Skin of body (tissue), 1 donor: ENCODE measurements at regions not wholly inside any gene's neighbourhood (a gene's known extent, or its start where the extent isn't known, plus 50 kb on each side); places are given as distances from the start of the nearest gene placed in this dataset.

Experiments used
- DNase-seq: peaks from one replicate; lab custom pipeline; 2025; lab: John Stamatoyannopoulos, UW

DNA sequence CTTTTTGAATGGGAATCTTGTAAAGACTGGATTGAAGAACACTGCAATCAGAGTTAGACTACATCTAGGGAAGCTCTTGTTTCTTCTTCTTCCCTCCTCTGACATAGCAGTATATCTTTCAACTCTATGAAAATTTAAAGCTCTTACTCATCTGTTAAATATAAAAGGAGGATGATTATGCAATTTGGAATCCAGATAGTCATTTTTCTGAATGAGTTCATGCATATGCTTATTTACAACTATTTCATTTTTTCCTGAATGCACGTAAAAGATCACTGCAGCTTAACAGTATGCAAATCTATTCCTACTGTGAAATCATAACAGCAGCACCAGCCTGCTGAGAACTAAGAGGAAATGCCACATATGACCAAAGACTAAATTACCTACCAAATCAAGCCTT, 133.5 kb upstream of the TMCC3 start:
- peak; percentile 27 for DNase-seq

DNA sequence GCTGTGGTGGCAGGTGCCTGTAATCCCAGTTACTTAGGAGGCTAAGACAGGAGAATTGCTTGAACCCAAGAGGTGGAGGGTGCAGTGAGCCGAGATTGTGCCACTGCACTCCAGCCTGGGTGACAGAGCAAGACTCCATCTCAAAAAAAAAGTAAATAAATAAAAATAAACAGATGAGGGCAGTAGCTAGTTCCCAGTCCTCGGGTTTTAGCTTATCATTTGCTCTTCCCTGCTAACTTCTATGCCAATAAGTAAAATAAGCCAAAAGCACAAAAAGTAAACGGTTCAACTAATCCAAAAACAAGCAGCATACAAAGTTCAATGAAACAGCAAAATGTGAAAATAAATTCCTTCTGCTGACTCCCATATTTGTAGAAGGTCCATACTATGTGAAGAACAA, 133.0 kb upstream of the TMCC3 start:
- DNase-seq: no peak

DNA sequence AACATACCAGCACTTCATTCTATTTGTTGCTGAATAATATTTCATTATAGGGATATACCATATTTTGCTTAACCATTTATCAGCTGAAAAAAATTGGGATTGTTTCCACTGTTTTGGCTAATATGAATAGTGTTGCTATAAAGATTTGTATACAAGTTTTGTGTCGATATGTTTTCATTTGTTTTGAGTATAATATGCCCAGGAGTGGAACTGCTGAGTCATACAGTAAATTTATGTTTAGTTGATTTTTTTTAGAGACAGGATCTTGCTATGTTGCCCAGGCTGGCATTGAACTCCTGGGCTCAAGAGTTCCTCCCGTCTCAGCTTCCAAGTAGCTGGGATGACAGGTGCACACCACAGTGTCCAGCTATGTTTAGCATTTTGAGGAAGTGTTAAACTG, 131.5 kb upstream of the TMCC3 start:
- DNase-seq: no peak

GRCh38 chr12:94779485-94779884, 129.1 kb upstream of the TMCC3 start:
- peak; percentile 73 for DNase-seq

GRCh38 chr12:94777936-94778335, 127.6 kb upstream of the TMCC3 start:
- DNase-seq: no peak

DNA sequence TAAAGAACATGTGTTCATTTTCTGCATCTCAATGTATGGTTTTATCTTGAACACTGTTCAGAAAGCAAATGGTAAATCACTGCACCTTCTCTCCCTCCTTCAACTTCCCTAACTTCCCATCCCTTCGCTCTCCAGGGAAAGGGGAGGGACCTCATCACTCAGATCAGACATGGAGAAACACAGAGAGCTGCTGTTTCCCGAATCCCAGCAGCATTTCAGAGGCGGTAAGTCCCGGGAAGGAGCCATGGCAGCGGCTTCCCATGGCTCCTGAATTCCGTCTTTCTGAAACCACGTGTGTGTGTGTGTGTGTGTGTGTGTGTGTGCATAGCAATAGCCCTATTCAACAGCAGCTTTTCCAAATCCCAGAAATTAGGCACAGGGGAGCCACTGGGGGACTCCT, 125.4 kb upstream of the TMCC3 start:
- no peak for DNase-seq

GRCh38 chr12:94771741-94772140, 121.4 kb upstream of the TMCC3 start:
- DNase-seq: no peak

- no peak for DNase-seq
These were observed 120.8 kb upstream of the TMCC3 start for GRCh38 chr12:94771199-94771598.

DNA sequence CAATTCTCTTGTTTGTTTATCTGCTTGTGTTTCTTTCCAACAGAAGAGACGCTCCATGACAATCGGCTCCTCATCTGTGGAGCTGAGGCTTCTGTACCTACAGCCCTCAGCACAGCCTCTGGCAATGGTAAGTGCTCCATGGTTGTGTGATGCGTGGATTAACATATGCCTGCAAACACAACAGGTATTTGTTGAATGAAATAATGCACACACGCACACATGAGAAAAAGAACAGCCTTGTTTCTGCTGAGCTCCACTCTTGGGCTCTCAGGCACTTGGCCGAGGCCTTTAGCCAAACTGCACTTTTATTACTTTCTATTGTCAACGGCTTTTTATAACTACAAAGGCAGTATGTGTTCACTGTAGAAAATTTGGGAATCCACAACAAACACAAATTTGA, 120.4 kb upstream of the TMCC3 start:
- DNase-seq: no peak

- no peak for DNase-seq
These were observed 119.7 kb upstream of the TMCC3 start for GRCh38 chr12:94769776-94770759.

DNA sequence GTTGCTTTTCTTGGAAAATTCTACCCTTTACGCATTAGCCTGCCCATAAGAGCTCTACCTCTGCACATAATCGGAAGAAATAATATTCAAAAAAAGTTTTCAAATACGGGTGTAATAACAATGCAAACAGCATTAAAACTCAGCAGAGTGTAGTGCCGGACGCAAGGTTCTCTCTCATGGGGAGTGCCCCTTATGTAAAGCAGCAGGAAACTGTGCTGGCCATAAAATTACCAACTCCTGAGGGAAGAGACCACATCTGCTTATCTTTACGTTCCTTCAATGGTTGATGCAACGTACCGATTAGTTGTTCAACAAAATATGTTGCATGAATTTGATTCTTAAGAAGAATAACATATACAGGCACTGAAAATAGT, 118.7 kb upstream of the TMCC3 start:
- DNase-seq: no peak

DNA sequence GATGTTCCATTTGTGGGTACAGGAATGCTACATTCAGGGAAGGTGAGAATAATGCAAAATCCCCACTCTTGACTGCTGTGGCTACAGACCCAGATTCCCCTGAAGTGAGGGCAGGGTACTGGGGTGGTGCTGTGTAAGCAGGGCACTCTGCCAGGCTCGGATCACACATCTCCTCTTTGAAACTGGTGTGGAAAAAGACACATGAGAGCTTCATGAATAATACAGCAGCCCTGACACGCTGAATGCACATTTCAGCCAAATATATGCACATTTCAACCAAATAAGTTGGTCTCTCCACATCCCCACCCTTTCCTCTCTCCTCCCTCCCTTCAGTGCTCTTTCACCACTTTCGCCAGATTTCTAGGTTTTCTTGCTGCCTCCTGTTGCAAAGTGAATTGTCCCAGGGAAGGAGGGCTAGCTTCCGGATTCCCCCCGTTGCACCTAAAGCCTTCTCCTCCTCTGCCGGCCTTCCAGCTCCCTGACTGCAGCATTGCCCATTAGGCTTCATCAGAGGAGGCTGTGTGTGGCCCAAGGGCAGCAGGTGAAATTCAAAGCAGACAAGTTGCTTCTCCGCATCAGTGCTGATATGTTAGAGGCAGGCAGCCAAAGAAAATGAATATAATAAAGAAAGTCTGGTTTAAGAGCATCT, 118.2 kb upstream of the TMCC3 start:
- no peak for DNase-seq

- DNase-seq: no peak
These were observed 117.6 kb upstream of the TMCC3 start for GRCh38 chr12:94767956-94768355.

- no peak for DNase-seq
These were observed 116.0 kb upstream of the TMCC3 start for GRCh38 chr12:94766397-94766796.

- no peak for DNase-seq
These were observed 113.1 kb upstream of the TMCC3 start for GRCh38 chr12:94763462-94763861.

GRCh38 chr12:94762943-94763342, 112.6 kb upstream of the TMCC3 start:
- no peak for DNase-seq

DNA sequence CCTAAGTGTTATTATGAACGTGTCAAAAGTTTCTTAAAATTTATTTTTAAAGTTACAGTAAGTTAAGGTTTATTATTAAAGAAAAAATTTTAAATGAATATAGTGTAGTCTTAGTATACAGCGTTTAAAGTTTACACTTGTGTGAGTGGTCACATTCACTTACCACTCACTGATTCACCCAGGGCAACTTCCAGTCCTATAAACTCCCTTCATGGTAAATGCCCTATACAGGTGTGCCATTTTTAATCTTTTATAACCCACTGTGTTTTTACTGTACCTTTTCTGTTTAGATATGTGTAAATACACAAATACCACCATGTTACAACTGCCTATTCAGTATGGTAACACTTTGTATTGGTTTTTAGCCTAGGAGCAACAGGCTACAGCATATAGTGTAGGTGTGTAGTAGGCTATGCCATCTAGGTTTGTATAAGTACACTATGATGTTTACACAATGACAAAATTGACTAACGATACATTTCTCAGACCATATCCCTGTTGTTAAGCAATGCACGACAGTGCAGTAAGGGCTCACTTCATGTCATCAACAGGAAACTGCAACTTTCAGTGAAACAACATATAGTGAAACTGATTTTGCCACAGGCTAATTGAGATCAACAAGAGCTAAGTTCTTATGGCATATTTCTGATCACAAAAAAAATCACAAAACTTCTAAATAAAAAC, 112.0 kb upstream of the TMCC3 start:
- DNase-seq: no peak

- no peak for DNase-seq
These were observed 111.2 kb upstream of the TMCC3 start for GRCh38 chr12:94761559-94761958.

- DNase-seq: no peak
These were observed 110.4 kb upstream of the TMCC3 start for GRCh38 chr12:94760786-94761185.

GRCh38 chr12:94756789-94757188, 106.4 kb upstream of the TMCC3 start:
- no peak for DNase-seq

DNA sequence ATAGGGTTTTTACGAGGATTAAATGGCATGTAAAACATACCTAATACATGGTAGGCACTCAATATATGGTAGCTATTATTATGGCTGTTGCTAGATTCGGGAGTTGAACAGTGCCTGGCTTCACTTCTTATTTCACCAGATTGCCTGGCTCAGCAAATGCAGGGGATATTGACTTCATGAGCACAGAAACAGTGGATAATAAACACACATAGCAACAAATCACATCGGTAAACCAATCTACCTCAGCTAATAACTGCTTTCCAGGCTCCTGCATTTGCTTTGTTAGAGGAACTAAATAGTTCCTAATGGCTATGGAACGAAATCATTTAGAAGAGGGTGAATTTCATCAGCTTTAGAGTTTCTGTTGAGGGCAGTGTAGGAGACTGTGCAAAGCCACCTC, 105.2 kb upstream of the TMCC3 start:
- DNase-seq: no peak

DNA sequence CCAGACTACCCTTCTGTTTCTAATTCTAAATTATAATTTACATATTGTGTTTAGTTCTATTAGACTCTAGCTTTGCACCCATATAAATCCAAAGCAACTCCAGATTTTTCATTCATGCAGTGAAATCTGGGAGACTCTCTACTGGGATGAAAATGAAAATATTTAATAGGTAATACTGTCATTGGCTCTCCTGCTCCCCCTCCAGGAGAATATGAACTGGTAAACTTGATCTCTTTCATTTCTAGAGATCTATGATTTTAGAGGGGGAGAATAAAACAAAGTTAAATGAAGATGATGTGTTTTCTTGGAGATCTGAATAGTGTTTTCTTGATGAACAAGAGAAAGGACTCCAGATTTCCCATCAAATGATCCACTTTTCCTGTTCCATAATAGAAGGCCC, 104.3 kb upstream of the TMCC3 start:
- no peak for DNase-seq
